Left renal pelvis (tissue), 4 donors: ENCODE measurements at regions not wholly inside any gene's neighbourhood (a gene's known extent, or its start where the extent isn't known, plus 50 kb on each side); places are given as distances from the start of the nearest gene placed in this dataset.

Source experiments
- DNase-seq, 4 donors: peaks; one replicate each; pipeline ENCODE4 v3.0.0-alpha.2; 2013; ENCODE audit warnings: low read depth in 4 of 4, low spot score in 3 of 4

DNA sequence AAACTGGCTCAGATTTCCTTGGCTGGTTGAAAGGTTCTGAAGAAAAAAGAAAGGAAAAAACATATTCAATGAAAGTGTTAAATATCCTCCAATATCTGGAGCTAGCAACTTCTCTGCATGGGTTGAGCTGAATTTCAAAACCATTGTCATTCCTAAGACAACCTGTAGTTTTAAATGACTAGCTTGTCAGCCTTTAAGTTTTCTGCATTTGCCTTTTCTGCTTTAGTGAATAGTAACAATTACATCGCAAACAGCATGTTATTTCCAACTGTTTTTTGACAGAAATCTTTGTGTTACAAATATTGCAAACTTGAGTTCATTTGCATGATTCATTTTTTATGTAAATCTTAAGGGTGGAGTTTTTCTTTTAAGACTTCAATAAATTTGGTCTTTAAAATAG, 852.3 kb upstream of the CELF2 start:
- DNase-seq: no peak

- no peak for DNase-seq
Measured at GRCh38 chr10:10178476-10178875, 839.2 kb upstream of the CELF2 start.

DNA sequence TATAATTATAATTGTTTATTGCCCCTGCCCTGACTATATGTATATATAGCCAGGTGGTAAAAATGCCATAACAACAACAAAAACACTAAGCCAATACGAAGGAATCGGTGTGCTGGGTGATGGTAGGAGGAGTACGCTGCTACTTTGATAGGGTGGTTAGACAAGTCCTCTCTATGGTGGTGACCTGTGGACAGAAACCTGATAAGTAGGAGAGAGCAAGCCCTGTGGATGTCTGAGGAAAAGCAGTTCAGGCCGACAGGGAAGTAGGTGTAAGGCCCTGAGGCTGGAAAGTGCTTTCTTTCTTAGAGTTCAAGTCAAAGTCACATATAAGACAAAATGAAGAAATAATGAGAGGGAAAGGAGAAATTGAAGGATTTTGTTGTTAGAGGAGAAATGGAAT, 823.8 kb upstream of the CELF2 start:
- DNase-seq: no peak

DNA sequence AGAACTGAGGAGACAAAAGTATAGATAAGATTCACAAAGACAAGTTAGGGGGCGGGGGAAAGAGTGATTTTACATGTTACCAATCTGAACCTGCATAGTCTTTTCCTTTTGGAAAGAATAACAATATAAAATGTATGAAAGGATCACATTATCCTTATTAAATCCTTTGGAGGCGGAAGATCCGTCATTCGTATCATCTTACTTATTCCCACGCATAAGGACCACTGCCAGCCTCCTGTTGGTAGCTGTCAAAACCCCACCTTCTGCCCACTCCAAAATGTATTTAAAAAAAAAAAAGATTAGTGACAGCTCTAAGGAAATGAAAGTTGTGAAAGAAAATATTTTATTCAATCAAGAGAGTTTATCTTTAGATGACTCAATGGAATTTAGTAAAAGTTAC, 821.0 kb upstream of the CELF2 start:
- DNase-seq: no peak

GRCh38 chr10:10197423-10197822, 820.2 kb upstream of the CELF2 start:
- no peak for DNase-seq

DNA sequence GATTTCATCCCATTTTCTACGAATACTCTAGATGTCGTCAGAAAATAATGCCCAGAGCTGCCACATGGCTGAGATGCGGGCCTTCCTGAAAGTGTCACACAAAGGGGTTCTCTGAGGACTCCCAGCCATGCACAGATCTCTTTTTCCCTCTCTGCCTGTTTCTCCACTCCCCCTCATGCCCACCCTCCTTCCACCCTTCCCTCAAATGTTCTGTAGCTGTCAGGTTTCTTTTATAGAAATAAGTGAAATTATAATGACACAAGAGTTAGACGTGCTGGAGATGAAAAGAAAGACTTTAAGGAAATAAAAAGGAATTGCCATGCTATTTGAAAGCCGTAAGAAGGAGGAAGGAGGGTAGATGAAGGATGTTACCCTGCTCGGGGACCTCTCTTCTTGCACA, 819.3 kb upstream of the CELF2 start:
- no peak for DNase-seq

DNA sequence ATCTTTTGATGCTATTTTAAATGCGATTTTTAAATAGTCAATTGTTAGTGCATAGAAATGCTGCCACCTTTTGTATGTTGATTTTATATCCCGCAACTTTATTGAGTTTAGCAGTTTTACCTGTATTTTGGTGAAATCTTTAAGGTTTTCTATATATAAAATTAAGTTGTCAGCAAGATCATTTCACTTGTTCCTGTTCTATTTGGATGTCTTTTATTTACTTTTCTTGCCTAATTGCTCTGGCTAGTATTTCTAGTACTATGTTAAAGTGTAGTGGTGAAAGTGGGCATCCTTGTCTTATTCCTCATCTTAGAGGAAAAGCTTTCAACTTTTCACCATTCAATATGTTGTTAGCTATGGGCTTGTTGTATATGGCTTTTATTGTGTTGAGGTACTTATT, 813.3 kb upstream of the CELF2 start:
- DNase-seq: no peak

DNA sequence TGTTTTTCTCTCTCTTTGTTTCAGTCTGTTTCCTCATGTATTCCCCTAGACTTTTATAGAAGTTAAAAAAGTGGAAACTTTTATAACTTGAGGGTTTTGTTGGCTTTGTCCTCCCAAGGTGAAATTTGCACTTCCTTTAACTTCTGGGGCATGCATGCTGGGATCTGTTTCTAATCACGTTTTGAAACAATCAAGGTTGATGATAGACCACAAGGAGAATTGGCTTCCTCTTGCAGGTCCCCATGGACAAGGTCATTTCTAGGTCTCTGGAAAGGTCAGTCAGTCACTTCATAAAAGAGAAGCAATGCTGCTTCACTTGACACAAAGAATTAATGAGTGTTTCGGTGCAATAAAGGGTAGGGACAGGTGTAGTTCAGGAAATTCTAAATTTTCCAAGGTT, 811.8 kb upstream of the CELF2 start:
- no peak for DNase-seq

- DNase-seq: no peak
Measured at GRCh38 chr10:10207538-10207937, 810.1 kb upstream of the CELF2 start.

GRCh38 chr10:10208196-10208595, 809.5 kb upstream of the CELF2 start:
- DNase-seq: no peak

DNA sequence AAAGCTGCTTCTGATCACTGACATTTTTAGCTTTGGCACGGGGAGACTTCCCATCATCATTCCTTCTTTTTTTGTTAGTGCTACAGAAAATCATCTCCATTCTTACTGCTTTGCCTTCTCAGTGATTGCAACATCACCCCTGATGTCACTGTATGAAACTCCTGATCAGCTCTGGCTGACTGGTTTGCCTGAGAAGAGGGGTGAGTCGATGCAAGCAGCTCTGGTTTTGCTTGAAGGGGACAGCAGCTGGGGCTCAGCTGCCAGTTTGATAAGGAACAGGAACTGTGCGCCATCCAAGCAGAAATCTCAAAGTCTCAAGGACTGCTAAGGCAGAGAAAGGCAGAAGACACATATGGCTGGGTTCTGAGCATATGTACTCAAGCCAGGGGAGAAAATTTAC, 808.5 kb upstream of the CELF2 start:
- no peak for DNase-seq

- no peak for DNase-seq
Measured at GRCh38 chr10:10211409-10211808, 806.3 kb upstream of the CELF2 start.

- DNase-seq: no peak
Measured at GRCh38 chr10:10213237-10213636, 804.4 kb upstream of the CELF2 start.

DNA sequence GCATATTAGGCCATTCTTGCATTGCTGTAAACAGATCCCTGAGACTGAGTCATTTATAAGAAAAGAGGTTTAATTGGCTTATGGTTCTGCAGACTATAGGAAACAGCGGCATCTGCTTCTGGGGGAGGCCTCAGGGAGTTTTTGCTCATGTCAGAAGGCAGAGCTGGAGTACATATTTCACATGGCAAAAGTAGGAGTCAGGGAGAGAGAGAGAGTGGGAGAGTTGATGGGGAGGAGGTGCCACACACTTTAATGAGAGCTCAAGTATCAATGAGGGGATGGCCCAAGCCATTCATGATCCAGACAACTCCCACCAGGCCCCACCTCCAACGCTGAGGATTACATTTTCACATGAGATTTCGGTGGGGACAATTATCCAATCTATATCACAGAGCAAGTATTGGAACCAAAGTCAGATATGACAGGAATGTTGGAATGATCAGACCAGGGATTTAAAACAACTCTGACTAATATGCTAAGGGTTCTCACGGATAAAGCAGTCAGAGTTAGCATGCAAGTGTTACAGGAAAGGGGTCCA, 795.3 kb upstream of the CELF2 start:
- no peak for DNase-seq

GRCh38 chr10:10223131-10223530, 794.5 kb upstream of the CELF2 start:
- DNase-seq: no peak

GRCh38 chr10:10225136-10225676, 792.5 kb upstream of the CELF2 start:
- DNase-seq: no peak

DNA sequence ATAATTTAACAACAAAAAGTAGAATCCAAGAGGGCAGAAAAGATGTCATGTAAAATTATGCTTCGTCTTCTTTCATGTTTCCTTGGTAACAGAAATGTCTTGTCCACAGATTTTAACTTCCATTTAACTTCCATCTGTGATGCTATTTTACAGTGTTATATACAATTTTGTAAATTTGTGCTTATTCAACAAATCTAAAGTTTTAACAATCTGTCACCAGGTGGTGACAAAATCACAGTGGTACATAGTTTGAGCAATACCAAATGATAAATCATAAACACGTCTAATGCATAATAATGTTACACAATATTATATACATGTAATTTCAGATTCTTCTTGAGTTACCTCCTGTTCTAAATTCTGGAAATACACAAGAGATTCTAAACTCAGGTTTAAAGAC, 784.4 kb upstream of the CELF2 start:
- DNase-seq: no peak

DNA sequence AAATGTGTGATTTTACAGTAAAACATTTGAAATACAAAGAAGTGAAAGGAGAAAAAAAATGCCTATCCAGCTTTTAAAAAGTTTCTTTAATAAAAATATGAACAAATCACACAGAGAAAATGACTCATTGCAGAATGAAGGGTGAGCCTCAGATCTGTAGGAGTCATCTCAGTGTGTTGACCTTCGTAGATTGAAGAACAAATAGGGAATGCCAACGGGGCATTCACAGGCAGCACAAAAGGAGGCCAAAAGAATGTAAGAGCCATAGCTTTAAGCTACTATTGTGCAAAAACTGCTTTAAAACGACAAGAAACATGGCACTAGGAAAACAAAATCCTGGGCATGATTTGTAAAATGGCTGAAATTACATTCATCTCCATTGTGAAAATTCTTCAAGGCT, 782.7 kb upstream of the CELF2 start:
- no peak for DNase-seq

GRCh38 chr10:10247585-10247984, 770.1 kb upstream of the CELF2 start:
- DNase-seq: no peak

DNA sequence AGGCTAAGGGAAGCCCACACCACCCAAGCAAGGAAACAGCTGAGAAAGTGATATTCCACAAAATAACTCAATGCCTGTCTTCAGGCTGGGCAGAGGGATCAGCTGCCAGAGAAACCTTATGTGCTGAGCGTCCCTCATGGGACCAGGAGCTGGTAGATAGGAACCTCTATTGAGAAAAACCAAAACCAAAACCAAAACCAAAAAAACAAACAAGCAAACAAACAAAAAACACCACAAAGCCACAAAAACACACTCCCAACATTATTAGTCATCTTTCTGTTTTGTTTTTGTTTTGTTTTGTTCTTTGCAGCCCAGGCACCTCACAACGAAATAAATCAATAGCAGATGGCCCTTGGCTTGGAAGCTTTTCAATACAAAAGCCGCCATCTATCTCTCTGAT, 760.8 kb upstream of the CELF2 start:
- no peak for DNase-seq

DNA sequence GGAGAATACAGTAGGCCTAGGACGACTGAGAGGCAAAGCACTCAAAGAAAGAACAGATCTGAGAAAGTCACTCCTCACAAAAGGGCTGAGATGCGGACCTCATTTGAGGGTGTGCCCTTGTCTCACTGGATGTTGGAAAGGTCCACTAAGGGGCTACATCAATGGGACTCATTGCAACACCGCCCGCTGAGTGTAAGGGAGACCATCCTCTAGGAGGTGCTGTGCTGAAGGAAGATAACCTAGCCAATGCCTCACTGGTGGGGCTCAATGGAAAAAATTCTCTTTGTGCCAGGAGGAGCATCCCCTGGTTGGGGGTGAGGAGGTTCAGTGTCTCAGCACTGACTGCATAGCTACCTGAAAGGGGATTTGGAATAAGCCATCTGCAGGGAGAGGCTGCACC, 758.7 kb upstream of the CELF2 start:
- DNase-seq: no peak

DNA sequence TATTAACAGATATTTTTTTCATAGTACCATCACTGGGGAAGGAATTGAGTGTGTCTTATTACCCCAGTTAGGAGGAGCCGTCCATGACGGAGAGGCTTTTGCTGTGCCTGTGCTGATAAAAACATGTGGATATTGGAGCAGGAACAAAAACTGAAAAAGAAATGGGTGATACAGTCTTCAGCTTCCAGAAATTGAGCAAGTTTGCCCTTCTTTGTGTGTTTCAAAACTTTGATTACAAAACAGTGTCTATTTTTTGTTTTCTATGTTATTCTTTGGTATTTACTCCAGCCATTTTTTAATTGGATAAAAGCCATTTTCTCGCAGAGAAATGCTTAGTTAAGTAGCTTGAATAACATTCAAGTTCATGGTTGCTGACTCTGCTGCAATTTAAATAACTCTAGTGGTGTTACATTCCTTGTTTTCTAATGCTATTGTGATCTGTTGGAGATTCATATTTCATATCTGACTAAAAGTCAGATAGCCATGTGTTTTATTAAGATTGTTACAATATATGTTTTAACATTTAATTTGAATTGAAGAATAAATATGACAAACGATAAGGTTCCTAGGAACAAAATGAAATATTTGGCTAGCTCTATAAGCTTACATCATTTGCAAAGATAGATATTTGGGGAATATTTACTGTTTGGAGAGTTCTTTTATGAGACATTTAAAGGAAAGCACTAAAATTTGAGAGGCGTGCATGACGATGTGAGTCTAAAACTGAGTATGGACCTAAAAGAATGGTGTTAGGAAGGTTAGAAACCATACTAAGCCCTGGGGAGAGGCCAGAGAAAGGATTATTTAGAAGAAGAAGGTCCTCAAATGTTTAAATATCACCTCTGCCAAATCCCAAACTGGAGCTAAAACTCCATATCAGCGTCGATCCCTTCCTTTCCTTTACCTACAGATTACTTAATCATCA, 747.3 kb upstream of the CELF2 start:
- DNase-seq: no peak
